Spinal cord (tissue), 9 donors: ENCODE measurements at regions not wholly inside any gene's neighbourhood (a gene's known extent, or its start where the extent isn't known, plus 50 kb on each side); places are given as distances from the start of the nearest gene placed in this dataset.

ENCODE experiments used
- DNase-seq, 6 donors: peaks; one replicate each; pipeline versions ENCODE4 v3.0.0 to v3.0.0-alpha.2; 2013 to 2015; ENCODE audit warnings: low spot score in 6 of 6, low read depth in 4 of 6
- H3K27ac ChIP-seq: one replicate; pipeline ENCODE4 v1.5.1; 2013; ENCODE audit warnings: low read depth, low read length, control low read depth
- H3K27me3 ChIP-seq: one replicate; pipeline ENCODE4 v1.6.1; 2013; ENCODE audit warnings: low read length; ENCODE audit not compliant: control insufficient read depth, insufficient read depth
- H3K36me3 ChIP-seq: one replicate; pipeline ENCODE4 v1.6.1; 2013; ENCODE audit warnings: low read length; ENCODE audit not compliant: control insufficient read depth, insufficient read depth
- H3K4me1 ChIP-seq: one replicate; pipeline ENCODE4 v1.6.1; 2013; ENCODE audit warnings: low read length; ENCODE audit not compliant: control insufficient read depth, insufficient read depth
- H3K4me3 ChIP-seq: one replicate; pipeline ENCODE4 v1.5.1; 2013; ENCODE audit warnings: low read depth, low read length, control low read depth
- H3K9me3 ChIP-seq: one replicate; pipeline ENCODE4 v1.6.1; 2013; ENCODE audit warnings: low read length; ENCODE audit not compliant: control insufficient read depth, insufficient read depth
- WGBS: methylation state at CpG from one replicate; pipeline ENCODE4 v1.1.5; 2013; ENCODE audit warnings: missing lambda C conversion rate; ENCODE audit not compliant: insufficient coverage; 5-methylcytosine and 5-hydroxymethylcytosine counted together
- donor health status: healthy.

- DNase-seq: no peak
- H3K27me3 ChIP-seq: no peaks in the 10 kb centered on the region
- 100% methylated on average over 1 of the region's 2 CpGs for WGBS
These were observed 470.2 kb downstream of the SPRY1 start for GRCh38 chr4:123866796-123867195.

GRCh38 chr4:123867910-123868587, 471.5 kb downstream of the SPRY1 start:
- no peak for DNase-seq
- Histone ChIP-seq H3K4me3 (no peak overlapping the region), H3K9me3 (no peaks in the 10 kb centered on the region), H3K36me3 (no peaks in the 10 kb centered on the region), H3K27me3 (no peaks in the 10 kb centered on the region), H3K4me1 (no peaks in the 10 kb centered on the region), H3K27ac (no peak overlapping the region)

More at GRCh38 chr4:123866796-123867195, 470.2 kb downstream of the SPRY1 start:
- no peak overlapping the region for H3K27ac ChIP-seq
- H3K36me3 ChIP-seq: no peaks in the 10 kb centered on the region
- no peaks in the 10 kb centered on the region for H3K4me1 ChIP-seq
- no peaks in the 10 kb centered on the region for H3K9me3 ChIP-seq
- no peak overlapping the region for H3K4me3 ChIP-seq

GRCh38 chr4:123869286-123870215, 473.0 kb downstream of the SPRY1 start:
- Histone ChIP-seq H3K4me1 (no peaks in the 10 kb centered on the region), H3K4me3 (no peak overlapping the region), H3K36me3 (no peaks in the 10 kb centered on the region), H3K9me3 (no peaks in the 10 kb centered on the region), H3K27me3 (no peaks in the 10 kb centered on the region), H3K27ac (no peak overlapping the region)
- DNase-seq: peak in 2 of 6 donors; percentile 22 to 51
- 80% methylated on average over 1 of the region's 3 CpGs for WGBS

GRCh38 chr4:123870216-123870876, 473.8 kb downstream of the SPRY1 start:
- Histone ChIP-seq H3K27ac (no peak overlapping the region), H3K9me3 (no peaks in the 10 kb centered on the region), H3K4me3 (no peak overlapping the region), H3K36me3 (no peaks in the 10 kb centered on the region), H3K27me3 (no peaks in the 10 kb centered on the region), H3K4me1 (no peaks in the 10 kb centered on the region)
- no peak for DNase-seq
- WGBS: 35% methylated on average over 3 of the region's 4 CpGs

DNA sequence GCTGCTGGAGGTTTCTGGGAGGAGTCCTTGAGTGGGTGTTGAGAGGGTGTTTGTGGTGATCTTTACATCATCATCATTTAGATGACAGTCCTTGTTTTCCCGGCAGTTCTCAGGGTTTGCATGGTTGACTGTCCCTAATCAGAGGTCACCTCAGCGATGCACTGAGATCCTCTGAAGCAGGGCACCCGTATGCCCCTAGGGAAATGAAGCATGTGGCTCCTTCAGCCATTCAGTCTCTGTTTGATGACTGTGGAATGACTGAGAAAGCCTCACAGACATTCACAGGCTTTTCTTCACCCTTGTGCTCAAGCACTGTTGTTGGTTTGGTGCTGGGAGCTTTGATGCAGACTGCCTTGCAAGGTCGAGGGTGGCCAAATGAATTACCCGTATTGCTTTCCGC, 474.7 kb downstream of the SPRY1 start:
- H3K36me3 ChIP-seq: no peaks in the 10 kb centered on the region
- no peaks in the 10 kb centered on the region for H3K9me3 ChIP-seq
- 33% methylated on average over 3 of the region's 6 CpGs for WGBS
- H3K27me3 ChIP-seq: no peaks in the 10 kb centered on the region
- H3K4me1 ChIP-seq: no peaks in the 10 kb centered on the region
- DNase-seq: no peak
- H3K4me3 ChIP-seq: no peak overlapping the region
- no peak overlapping the region for H3K27ac ChIP-seq

DNA sequence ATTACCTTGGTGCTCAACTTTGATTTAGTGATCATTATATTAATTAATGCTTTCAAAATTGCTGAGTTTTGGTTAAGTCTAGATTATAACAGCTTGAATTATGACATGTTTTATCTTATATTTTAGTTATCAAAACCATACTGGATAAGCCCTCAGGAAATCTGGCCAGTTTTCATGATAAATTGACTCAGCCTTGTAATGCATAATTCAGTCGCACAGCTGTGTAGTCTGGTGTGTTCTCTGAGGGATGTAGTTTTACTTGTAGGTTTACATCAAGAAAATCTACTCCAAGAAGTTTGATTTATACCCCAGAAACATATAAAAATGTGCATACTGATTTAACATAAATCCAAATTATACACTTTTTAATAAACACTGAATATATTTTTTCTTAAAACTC, 477.5 kb downstream of the SPRY1 start:
- peak in 1 of 6 donors; percentile 47 for DNase-seq
- no CpG with 5 or more reads among the region's 1 CpG for WGBS
- no peaks in the 10 kb centered on the region for H3K9me3 ChIP-seq
- H3K4me1 ChIP-seq: no peaks in the 10 kb centered on the region
- no peak overlapping the region for H3K4me3 ChIP-seq
- no peaks in the 10 kb centered on the region for H3K27me3 ChIP-seq
- no peaks in the 10 kb centered on the region for H3K36me3 ChIP-seq
- no peak overlapping the region for H3K27ac ChIP-seq

- Histone ChIP-seq H3K4me3 (no peak overlapping the region), H3K36me3 (no peaks in the 10 kb centered on the region), H3K4me1 (no peaks in the 10 kb centered on the region), H3K27me3 (no peaks in the 10 kb centered on the region), H3K9me3 (no peaks in the 10 kb centered on the region), H3K27ac (no peak overlapping the region)
- DNase-seq: peak in 1 of 6 donors; percentile 64
- WGBS: no CpG with 5 or more reads among the region's 4 CpGs
These were observed 479.5 kb downstream of the SPRY1 start for GRCh38 chr4:123876143-123876542.

DNA sequence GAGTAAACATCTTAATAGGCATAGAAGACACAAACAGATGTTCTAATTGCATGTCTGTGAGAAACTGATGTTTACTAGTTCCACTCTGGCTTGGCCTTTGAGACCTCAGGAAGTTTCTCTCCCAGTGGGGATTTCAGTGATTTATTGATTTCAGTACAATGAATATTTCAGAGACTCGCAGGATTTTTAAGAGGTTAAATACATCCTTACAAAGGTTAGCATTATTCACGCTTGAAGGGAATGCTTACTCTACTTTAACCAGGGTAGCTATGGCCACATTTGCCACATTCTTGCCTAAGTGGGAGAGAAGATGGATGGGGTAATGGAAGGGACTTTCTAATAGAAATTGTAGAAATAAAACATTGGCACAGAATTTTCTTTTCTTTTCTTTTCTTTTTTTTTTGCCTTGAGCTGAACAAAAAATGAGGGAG, 480.1 kb downstream of the SPRY1 start:
- H3K9me3 ChIP-seq: no peaks in the 10 kb centered on the region
- WGBS: no CpG with 5 or more reads among the region's 2 CpGs
- H3K27ac ChIP-seq: no peak overlapping the region
- DNase-seq: peak in 1 of 6 donors; percentile 28
- no peaks in the 10 kb centered on the region for H3K36me3 ChIP-seq
- no peak overlapping the region for H3K4me3 ChIP-seq
- H3K4me1 ChIP-seq: no peaks in the 10 kb centered on the region
- no peaks in the 10 kb centered on the region for H3K27me3 ChIP-seq

GRCh38 chr4:123877551-123877950, 481.0 kb downstream of the SPRY1 start:
- Histone ChIP-seq H3K27ac (no peak overlapping the region), H3K4me3 (no peak overlapping the region), H3K36me3 (no peaks in the 10 kb centered on the region), H3K9me3 (no peaks in the 10 kb centered on the region), H3K4me1 (no peaks in the 10 kb centered on the region), H3K27me3 (no peaks in the 10 kb centered on the region)
- WGBS: no CpG with 5 or more reads among the region's 3 CpGs
- no peak for DNase-seq
